K562 (cell line): ENCODE measurements at regions not wholly inside any gene's neighbourhood (a gene's known extent, or its start where the extent isn't known, plus 50 kb on each side); places are given as distances from the start of the nearest gene placed in this dataset.
A peak's percentile ranks its signal among the peaks of the same experiment; 100 is the strongest.

Experiments used
- C11orf30 ChIP-seq: fragments of 450-650 bp; IDR thresholded peaks from 2 replicates; pipeline ENCODE4 v1.6.1; 2016; ENCODE audit warnings: low read depth, mild to moderate bottlenecking
- CAMTA2 ChIP-seq: fragments of 250-450 bp; sonication (Bioruptor Pico); conservative IDR thresholded peaks from 2 replicates; pipeline ENCODE4 v1.5.1; 2022
- CBFA2T2 ChIP-seq: fragments of 450-650 bp; conservative IDR thresholded peaks from 2 replicates; pipeline ENCODE4 v1.6.1; 2017; ENCODE audit warnings: mild to moderate bottlenecking
- CREB1 ChIP-seq, 2 experiments: sonication (generic) in 1 of 2; formaldehyde crosslinking in 1 of 2; IDR thresholded peaks; 2 replicates each; pipeline versions ENCODE4 v1.6.1 to v1.8.0; 2012 to 2022; ENCODE audit warnings: inconsistent platforms in 1 of 2, mild to moderate bottlenecking in 1 of 2, missing genetic modification reagents in 1 of 2, moderate library complexity in 1 of 2
- HCFC1 ChIP-seq: IDR thresholded peaks from 2 replicates; pipeline ENCODE4 v1.6.1; 2012; ENCODE audit warnings: low read depth, low read length, improper control_type of control experiment
- KLF13 ChIP-seq: fragments of 450-650 bp; IDR thresholded peaks from 2 replicates; pipeline ENCODE4 v1.6.1; 2016; ENCODE audit warnings: missing genetic modification characterization, low read depth, mild to moderate bottlenecking, missing compliant biosample characterization, moderate library complexity, borderline replicate concordance
- LEF1 ChIP-seq: fragments of 450-650 bp; IDR thresholded peaks from 2 replicates; pipeline ENCODE4 v1.6.1; 2016; ENCODE audit warnings: mild to moderate bottlenecking
- MAFK ChIP-seq: IDR thresholded peaks from 2 replicates; pipeline ENCODE4 v1.6.1; 2011; ENCODE audit warnings: low read length, improper control_type of control experiment
- PHB2 ChIP-seq: fragments of 450-650 bp; IDR thresholded peaks from 2 replicates; pipeline ENCODE4 v1.6.1; 2017; ENCODE audit warnings: low read depth
- PHF20 ChIP-seq: fragments of 450-650 bp; IDR thresholded peaks from 2 replicates; pipeline ENCODE4 v1.6.1; 2018; ENCODE audit not compliant: partially characterized antibody
- SMAD1 ChIP-seq: fragments of 150-350 bp; IDR thresholded peaks from 2 replicates; pipeline ENCODE4 v1.6.1; 2014; ENCODE audit warnings: low read length, low read depth; ENCODE audit not compliant: partially characterized antibody
- SMC3 ChIP-seq: conservative IDR thresholded peaks from 2 replicates; pipeline ENCODE4 v1.6.1; 2011; ENCODE audit warnings: low read depth, low read length, improper control_type of control experiment; ENCODE audit not compliant: insufficient read depth
- SPI1 ChIP-seq: IDR thresholded peaks from 2 replicates; pipeline ENCODE4 v1.6.1; 2011; ENCODE audit warnings: low read depth, low read length, control low read depth, borderline replicate concordance
- TAF9B ChIP-seq: fragments of 450-650 bp; IDR thresholded peaks from 2 replicates; pipeline ENCODE4 v1.6.1; 2018; ENCODE audit warnings: mild to moderate bottlenecking; ENCODE audit not compliant: partially characterized antibody
- ZBTB1 ChIP-seq: sonication (generic); formaldehyde crosslinking; IDR thresholded peaks from 2 replicates; pipeline ENCODE4 v1.8.1; 2023; ENCODE audit warnings: missing genetic modification reagents, low read depth, mild to moderate bottlenecking, borderline replicate concordance
- ZEB2 ChIP-seq: fragments of 450-650 bp; IDR thresholded peaks from 2 replicates; pipeline ENCODE4 v1.6.1; 2016
- ZNF134 ChIP-seq: fragments of 250-450 bp; sonication (Bioruptor Pico); conservative IDR thresholded peaks from 2 replicates; pipeline ENCODE4 v1.4.0; 2020
- ZNF764 ChIP-seq: fragments of 250-450 bp; sonication (Bioruptor Pico); IDR thresholded peaks from 2 replicates; pipeline ENCODE4 v1.4.0; 2020; ENCODE audit warnings: low read depth, mild to moderate bottlenecking, moderate library complexity
- TF ChIP-seq, protein P1 (sequence below): fragments of 250-450 bp; sonication (Bioruptor Pico); IDR thresholded peaks from 2 replicates; pipeline ENCODE4 v1.4.0; 2020; ENCODE audit warnings: borderline replicate concordance
- TF ChIP-seq, protein P2 (sequence below), 2 experiments: fragments of 200-800 bp in 1 of 2; sonication (Bioruptor generic) in 1 of 2; sonication (generic) in 1 of 2; formaldehyde crosslinking in 1 of 2; IDR thresholded peaks in 1 of 2; conservative IDR thresholded peaks in 1 of 2; 2 replicates each; pipeline versions ENCODE4 v1.5.0 to v1.6.1; 2016 to 2020; ENCODE audit warnings: missing compliant biosample characterization in 1 of 2, missing genetic modification characterization in 1 of 2, missing genetic modification reagents in 1 of 2
- TF ChIP-seq, protein P3 (sequence below): fragments of 250-450 bp; sonication (Bioruptor Pico); IDR thresholded peaks from 2 replicates; pipeline ENCODE4 v1.5.1; 2021; ENCODE audit warnings: mild to moderate bottlenecking
- TF ChIP-seq, protein P4 (sequence below): fragments of 150-350 bp; conservative IDR thresholded peaks from 2 replicates; pipeline ENCODE4 v1.6.1; 2014; ENCODE audit warnings: low read length

DNA sequence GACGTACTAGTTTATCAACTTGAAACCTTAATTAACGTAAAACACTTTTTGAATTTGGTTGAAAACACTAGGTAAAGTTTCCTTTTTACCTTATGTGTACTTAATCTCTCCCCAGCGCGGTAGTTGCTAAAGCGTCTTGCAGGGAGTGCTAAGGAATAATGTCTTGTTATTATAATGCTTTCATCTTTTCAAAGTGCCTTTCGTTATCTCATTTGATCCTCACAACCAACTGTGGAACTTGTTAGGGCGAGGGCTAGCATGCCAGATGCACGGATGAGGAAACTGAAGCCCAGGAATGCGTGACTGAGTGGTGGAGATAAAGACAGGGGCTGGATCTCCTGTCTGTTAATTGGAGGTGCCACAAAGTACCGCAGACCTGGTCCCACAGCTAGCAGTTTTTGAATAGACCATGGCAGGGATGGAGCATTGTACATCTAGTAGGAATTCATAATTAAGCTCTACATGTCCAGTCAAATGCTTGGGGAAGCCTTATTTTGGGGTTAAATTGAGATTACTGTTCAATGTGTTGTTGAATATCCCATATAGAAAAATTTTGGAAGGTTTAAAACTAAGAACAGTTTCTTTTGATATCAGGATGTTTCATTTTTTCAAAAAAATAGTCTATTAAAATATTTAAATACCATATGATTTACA lies 234.3 kb downstream of the SH2D4B start (continued):
- TF ChIP-seq, protein P1, sequence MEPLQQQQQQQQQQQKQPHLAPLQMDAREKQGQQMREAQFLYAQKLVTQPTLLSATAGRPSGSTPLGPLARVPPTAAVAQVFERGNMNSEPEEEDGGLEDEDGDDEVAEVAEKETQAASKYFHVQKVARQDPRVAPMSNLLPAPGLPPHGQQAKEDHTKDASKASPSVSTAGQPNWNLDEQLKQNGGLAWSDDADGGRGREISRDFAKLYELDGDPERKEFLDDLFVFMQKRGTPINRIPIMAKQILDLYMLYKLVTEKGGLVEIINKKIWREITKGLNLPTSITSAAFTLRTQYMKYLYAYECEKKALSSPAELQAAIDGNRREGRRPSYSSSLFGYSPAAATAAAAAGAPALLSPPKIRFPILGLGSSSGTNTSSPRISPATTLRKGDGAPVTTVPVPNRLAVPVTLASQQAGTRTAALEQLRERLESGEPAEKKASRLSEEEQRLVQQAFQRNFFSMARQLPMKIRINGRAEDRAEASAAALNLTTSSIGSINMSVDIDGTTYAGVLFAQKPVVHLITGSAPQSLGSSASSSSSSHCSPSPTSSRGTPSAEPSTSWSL (CRISPR knock-in tag): no peak
- TF ChIP-seq PHB2 (peak; percentile 56; the same call in 1 of the 2 replicates), ZNF134 (CRISPR knock-in tag) (no peak), KLF13 (tag) (no peak), LEF1 (peak; percentile 95), HCFC1 (no peak), SMAD1 (no peak), CAMTA2 (CRISPR knock-in tag) (no peak), ZEB2 (peak; percentile 85), TAF9B (no peak), SPI1 (no peak), ZBTB1 (CRISPR knock-in tag) (no peak), C11orf30 (no peak), CREB1 (IDR thresholded peaks at IDR 0.05) (peak; percentile 71; the same call in 1 of the 2 replicates), CREB1 (CRISPR knock-in tag; IDR thresholded peaks at IDR 0.05) (no peak; the same call in 1 of the 2 replicates), MAFK (no peak), SMC3 (no peak), CBFA2T2 (peak; percentile 95), PHF20 (no peak), ZNF764 (CRISPR knock-in tag) (no peak)
- TF ChIP-seq, protein P2, sequence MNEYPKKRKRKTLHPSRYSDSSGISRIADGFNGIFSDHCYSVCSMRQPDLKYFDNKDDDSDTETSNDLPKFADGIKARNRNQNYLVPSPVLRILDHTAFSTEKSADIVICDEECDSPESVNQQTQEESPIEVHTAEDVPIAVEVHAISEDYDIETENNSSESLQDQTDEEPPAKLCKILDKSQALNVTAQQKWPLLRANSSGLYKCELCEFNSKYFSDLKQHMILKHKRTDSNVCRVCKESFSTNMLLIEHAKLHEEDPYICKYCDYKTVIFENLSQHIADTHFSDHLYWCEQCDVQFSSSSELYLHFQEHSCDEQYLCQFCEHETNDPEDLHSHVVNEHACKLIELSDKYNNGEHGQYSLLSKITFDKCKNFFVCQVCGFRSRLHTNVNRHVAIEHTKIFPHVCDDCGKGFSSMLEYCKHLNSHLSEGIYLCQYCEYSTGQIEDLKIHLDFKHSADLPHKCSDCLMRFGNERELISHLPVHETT (CRISPR knock-in tag; conservative IDR thresholded peaks at IDR 0.05 in 1 of 2, IDR thresholded peaks at IDR 0.05 in 1 of 2): no peak
- TF ChIP-seq, protein P3, sequence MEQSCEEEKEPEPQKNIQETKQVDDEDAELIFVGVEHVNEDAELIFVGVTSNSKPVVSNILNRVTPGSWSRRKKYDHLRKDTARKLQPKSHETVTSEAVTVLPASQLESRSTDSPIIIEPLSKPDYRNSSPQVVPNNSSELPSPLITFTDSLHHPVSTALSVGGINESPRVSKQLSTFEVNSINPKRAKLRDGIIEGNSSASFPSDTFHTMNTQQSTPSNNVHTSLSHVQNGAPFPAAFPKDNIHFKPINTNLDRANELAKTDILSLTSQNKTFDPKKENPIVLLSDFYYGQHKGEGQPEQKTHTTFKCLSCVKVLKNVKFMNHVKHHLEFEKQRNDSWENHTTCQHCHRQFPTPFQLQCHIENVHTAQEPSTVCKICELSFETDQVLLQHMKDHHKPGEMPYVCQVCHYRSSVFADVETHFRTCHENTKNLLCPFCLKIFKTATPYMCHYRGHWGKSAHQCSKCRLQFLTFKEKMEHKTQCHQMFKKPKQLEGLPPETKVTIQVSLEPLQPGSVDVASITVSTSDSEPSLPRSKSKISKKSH (CRISPR knock-in tag): no peak
- TF ChIP-seq, protein P4, sequence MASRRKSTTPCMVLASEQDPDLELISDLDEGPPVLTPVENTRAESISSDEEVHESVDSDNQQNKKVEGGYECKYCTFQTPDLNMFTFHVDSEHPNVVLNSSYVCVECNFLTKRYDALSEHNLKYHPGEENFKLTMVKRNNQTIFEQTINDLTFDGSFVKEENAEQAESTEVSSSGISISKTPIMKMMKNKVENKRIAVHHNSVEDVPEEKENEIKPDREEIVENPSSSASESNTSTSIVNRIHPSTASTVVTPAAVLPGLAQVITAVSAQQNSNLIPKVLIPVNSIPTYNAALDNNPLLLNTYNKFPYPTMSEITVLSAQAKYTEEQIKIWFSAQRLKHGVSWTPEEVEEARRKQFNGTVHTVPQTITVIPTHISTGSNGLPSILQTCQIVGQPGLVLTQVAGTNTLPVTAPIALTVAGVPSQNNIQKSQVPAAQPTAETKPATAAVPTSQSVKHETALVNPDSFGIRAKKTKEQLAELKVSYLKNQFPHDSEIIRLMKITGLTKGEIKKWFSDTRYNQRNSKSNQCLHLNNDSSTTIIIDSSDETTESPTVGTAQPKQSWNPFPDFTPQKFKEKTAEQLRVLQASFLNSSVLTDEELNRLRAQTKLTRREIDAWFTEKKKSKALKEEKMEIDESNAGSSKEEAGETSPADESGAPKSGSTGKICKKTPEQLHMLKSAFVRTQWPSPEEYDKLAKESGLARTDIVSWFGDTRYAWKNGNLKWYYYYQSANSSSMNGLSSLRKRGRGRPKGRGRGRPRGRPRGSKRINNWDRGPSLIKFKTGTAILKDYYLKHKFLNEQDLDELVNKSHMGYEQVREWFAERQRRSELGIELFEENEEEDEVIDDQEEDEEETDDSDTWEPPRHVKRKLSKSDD: no peak
